ENCODE measurements at regions not wholly inside any gene's neighbourhood (a gene's known extent, or its start where the extent isn't known, plus 50 kb on each side); places are given as distances from the start of the nearest gene placed in this dataset.

GRCh38 chr1:29636936-29637335 is 400.6 kb downstream of the PTPRU start:
- no peak for TF ChIP-seq POLR2A (IDR thresholded peaks at IDR 0.05; ENCODE audit: low read length)
- TF ChIP-seq GATA1 (IDR thresholded peaks at IDR 0.05; ENCODE audit: low read depth, low read length): no peak

All from erythroblast (primary cell).